GM12872 (cell line): ENCODE measurements at regions not wholly inside any gene's neighbourhood (a gene's known extent, or its start where the extent isn't known, plus 50 kb on each side); places are given as distances from the start of the nearest gene placed in this dataset.

Experiments used
- TF ChIP-seq, protein P1 (sequence below): IDR thresholded peaks from 3 replicates; pipeline ENCODE4 v1.5.1; 2011; ENCODE audit warnings: low read depth, mild to moderate bottlenecking, low read length, moderate library complexity; ENCODE audit not compliant: insufficient read depth

DNA sequence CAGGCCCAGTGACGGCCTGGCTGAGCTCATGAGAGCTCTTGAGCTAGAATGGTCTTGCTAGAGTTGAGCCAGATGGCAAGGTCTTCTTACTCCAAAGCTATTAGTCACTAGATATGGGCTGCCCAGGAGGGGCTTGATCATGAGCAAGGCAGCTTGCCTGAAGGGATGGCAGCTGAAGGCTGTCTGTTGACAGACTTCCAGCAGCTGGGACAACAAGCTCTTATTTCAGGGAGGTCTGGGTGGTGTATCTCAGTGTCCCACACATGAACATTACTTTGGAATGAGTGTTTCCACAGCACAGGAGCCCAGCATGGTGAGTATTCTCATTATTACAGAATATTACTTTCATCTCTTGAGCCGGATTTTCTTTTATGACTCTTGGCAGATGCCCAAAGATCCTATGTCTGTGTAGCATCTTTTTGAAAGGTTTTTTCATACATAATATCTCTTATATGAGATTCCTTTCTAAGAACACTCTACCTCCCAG lies 414.1 kb downstream of the ARHGEF28 start:
- TF ChIP-seq, protein P1, sequence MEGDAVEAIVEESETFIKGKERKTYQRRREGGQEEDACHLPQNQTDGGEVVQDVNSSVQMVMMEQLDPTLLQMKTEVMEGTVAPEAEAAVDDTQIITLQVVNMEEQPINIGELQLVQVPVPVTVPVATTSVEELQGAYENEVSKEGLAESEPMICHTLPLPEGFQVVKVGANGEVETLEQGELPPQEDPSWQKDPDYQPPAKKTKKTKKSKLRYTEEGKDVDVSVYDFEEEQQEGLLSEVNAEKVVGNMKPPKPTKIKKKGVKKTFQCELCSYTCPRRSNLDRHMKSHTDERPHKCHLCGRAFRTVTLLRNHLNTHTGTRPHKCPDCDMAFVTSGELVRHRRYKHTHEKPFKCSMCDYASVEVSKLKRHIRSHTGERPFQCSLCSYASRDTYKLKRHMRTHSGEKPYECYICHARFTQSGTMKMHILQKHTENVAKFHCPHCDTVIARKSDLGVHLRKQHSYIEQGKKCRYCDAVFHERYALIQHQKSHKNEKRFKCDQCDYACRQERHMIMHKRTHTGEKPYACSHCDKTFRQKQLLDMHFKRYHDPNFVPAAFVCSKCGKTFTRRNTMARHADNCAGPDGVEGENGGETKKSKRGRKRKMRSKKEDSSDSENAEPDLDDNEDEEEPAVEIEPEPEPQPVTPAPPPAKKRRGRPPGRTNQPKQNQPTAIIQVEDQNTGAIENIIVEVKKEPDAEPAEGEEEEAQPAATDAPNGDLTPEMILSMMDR = no peak

DNA sequence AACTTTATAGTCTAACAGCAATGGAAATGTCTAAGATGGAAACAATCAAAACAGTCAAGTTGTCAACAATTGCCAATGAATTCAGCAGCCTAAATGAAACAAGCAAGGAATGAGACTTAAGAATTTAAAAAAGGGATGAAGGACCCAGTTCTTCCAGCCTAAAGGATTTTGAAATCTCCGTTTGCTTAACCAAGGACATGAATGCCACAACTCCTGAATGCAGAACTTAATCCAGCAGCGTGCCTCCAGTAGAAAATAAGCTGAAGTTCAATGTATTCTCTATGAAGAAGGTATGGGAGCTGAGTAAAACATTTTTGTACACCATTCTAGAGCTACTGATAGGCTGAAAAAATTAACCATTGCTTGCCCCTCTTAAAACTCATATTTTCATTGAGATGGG lies 411.3 kb downstream of the ARHGEF28 start:
- TF ChIP-seq, protein P1 = no peak

DNA sequence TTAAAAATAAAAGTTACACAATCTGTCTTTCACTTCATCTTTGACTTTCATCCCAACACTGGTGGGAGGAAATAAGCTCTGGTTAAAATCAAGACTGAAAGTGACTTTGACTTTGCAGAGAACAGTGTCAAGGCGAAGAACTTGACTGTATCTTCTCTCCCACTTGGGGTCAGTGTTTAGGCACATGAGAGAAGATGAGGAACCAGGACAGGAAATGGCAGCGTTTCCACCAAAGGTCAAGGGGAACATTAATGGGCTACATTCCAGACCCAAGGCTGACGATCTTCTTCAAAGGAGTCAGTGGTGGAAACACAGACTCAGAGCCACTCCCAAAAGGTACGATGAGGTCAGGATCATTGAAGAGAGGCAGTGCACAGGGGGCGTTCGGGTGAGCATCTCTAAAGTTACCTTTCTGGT lies 409.5 kb downstream of the ARHGEF28 start:
- TF ChIP-seq, protein P1 = peak; percentile 64

DNA sequence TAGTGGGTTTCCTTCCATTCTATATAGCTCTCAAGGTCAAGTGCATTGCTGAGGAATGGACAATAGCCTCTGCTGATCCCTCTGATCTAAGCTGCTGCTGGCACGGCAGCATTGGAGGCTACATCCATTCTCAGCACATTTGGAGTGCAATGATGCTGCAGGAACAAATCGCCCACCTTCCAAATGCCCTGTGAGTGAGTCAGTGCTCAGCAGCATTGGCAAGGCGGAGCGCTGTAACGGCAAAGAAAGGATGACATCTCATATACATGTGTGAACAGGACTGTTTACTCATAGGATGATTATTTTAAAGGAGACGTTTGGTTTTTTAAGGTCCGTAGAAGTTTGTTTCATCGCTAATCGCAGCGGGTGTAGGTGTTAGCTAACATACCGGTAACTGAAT lies 408.7 kb downstream of the ARHGEF28 start:
- TF ChIP-seq, protein P1 = no peak

DNA sequence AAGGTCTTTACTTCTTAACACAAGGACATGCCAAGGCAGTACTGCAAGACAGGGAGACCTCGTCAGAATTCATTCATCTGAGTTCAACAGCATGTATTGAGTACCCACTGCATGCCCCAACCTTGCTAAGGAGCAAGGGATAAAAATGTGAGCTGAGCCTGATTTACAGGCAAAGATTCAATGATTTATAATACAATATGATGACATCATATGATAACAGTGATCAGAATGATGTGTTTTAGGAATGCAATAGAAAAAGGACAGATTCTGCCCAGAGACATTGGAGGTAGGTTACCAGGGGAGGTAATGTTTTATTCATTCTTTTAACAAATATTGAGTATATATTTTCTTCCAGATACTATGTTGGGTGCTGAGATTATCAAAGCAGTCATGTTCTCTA lies 406.6 kb downstream of the ARHGEF28 start:
- TF ChIP-seq, protein P1 = no peak

DNA sequence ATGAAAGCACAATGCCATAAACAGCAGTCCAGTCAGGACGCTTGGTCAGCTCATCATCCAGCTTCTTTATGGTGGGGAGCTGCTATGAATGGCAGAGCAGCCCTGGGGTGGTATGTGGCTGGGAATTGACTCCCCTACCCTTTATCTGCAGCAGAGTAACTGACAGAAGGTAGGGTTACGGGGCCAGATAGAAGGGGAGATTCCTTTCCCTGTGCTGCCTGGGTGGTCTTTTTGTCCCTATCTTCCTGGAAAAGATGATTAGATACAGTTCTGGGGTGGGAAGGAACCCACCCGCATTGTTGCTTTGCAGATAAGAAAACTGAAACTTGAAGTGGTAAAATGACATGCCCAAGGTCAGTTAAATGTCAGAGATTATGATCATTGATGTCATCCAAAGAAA lies 405.5 kb downstream of the ARHGEF28 start:
- TF ChIP-seq, protein P1 = no peak

DNA sequence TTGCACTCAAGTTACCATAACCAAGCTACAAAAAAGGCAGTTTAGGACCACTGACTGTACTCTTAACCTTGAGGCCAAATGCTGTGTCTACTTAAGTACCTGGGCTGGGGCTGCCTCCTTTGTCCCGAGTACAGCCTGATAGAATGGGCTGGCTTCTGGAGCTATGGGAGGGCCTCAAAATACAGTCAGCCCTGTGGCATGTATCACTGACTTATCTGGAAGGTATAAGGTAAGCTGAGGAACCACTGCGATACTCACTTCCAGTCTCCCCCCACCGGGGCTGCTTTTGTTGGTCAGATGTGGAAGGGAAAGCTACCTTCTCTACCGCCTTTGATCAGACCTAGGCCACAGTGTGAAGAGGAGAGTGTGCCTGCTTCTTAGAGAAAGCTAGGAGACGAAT lies 404.8 kb downstream of the ARHGEF28 start:
- TF ChIP-seq, protein P1 = no peak
